ENCODE measurements at regions not wholly inside any gene's neighbourhood (a gene's known extent, or its start where the extent isn't known, plus 50 kb on each side); places are given as distances from the start of the nearest gene placed in this dataset.
A peak's percentile ranks its signal among the peaks of the same experiment; 100 is the strongest.

DNA sequence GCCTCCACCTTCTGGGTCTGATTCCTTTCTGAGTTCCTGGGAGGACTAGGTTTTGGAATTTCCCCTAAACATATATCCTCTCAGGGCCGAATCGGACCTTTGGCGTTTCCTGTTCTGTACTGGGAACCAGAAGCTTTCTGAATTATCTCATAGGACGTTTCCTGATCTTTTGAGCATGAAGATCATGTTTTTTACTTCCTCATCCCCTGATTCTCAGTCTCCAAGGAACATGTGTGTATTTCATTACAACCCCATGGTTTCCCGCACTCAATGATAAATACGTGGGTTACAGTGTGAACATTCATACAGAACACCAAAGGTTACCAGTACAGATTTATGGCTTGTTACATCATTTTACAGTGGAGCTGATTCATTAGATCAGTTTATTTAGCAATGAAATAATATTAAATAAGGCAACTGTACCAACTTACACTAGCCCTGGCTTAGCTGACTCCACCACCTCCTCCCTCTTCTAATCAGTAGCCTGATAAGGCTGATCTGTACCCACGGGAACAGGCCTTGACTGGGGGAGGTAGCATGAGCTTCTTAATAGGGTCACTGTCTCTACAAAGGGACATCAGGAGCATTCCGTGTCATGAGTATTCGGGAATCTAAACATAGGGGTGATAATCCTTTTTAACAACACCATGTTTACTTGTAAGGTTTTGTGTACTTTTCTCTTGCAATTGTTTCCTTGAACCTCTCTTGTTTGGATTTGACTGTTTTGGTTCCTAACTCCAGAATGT, 57.8 kb upstream of the ERRFI1 start (continued):
- TF ChIP-seq ZNF383 (CRISPR knock-in tag; IDR thresholded peaks at IDR 0.05; ENCODE audit: borderline replicate concordance): no peak
- TF ChIP-seq ZKSCAN8 (CRISPR knock-in tag; IDR thresholded peaks at IDR 0.05; ENCODE audit: borderline replicate concordance): peak; percentile 84; the same call in 1 of the 2 replicates
- TF ChIP-seq KAT7 (CRISPR knock-in tag; IDR thresholded peaks at IDR 0.05; ENCODE audit: borderline replicate concordance): no peak; the same call in 1 of the 2 replicates
- TF ChIP-seq RXRA (CRISPR knock-in tag; IDR thresholded peaks at IDR 0.05): peak; percentile 41; the same call in 1 of the 2 replicates
- no peak for TF ChIP-seq LCORL (IDR thresholded peaks at IDR 0.05)
- TF ChIP-seq LCORL (CRISPR knock-in tag; IDR thresholded peaks at IDR 0.05): peak; percentile 92
- no peak for TF ChIP-seq ATF7-NPFF (CRISPR knock-in tag; IDR thresholded peaks at IDR 0.05; ENCODE audit: low read depth)
- peak; percentile 98 for TF ChIP-seq FOXP4 (CRISPR knock-in tag; IDR thresholded peaks at IDR 0.05)
- TF ChIP-seq, protein P1, sequence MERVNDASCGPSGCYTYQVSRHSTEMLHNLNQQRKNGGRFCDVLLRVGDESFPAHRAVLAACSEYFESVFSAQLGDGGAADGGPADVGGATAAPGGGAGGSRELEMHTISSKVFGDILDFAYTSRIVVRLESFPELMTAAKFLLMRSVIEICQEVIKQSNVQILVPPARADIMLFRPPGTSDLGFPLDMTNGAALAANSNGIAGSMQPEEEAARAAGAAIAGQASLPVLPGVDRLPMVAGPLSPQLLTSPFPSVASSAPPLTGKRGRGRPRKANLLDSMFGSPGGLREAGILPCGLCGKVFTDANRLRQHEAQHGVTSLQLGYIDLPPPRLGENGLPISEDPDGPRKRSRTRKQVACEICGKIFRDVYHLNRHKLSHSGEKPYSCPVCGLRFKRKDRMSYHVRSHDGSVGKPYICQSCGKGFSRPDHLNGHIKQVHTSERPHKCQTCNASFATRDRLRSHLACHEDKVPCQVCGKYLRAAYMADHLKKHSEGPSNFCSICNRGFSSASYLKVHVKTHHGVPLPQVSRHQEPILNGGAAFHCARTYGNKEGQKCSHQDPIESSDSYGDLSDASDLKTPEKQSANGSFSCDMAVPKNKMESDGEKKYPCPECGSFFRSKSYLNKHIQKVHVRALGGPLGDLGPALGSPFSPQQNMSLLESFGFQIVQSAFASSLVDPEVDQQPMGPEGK (CRISPR knock-in tag; IDR thresholded peaks at IDR 0.05): peak; percentile 68
- peak; percentile 76 for TF ChIP-seq HNF4A (CRISPR knock-in tag; IDR thresholded peaks at IDR 0.05)
- TF ChIP-seq FOXO1 (CRISPR knock-in tag; IDR thresholded peaks at IDR 0.05): peak; percentile 94
- no peak for TF ChIP-seq ZNF678 (CRISPR knock-in tag; IDR thresholded peaks at IDR 0.05)
- no peak for TF ChIP-seq ZNF781 (CRISPR knock-in tag; IDR thresholded peaks at IDR 0.05; ENCODE audit: borderline replicate concordance, not compliant biosample characterization)
- TF ChIP-seq ZNF563 (CRISPR knock-in tag; IDR thresholded peaks at IDR 0.05): no peak
- no peak; the same call in 1 of the 2 replicates for TF ChIP-seq ZBTB20 (CRISPR knock-in tag; IDR thresholded peaks at IDR 0.05; ENCODE audit: borderline replicate concordance, low read depth)
- no peak for TF ChIP-seq USF2 (IDR thresholded peaks at IDR 0.05; ENCODE audit: low read depth, low read length)
- TF ChIP-seq USF2 (CRISPR knock-in tag; IDR thresholded peaks at IDR 0.05; ENCODE audit: borderline replicate concordance): no peak
- no peak for TF ChIP-seq MYC (CRISPR knock-in tag; IDR thresholded peaks at IDR 0.05; ENCODE audit: borderline replicate concordance)
- TF ChIP-seq BHLHE40 (IDR thresholded peaks at IDR 0.05; ENCODE audit: low read length): 0 out of 2 replicates have a peak, but pooled peaks have one; percentile 32
- TF ChIP-seq CREM (IDR thresholded peaks at IDR 0.05): peak; percentile 82
- no peak for TF ChIP-seq CREM (CRISPR knock-in tag; IDR thresholded peaks at IDR 0.05)
- no peak for TF ChIP-seq ZNF136 (CRISPR knock-in tag; IDR thresholded peaks at IDR 0.05; ENCODE audit: low read depth)
- 0 out of 2 replicates have a peak, but pooled peaks have one; percentile 58 for TF ChIP-seq ZFP37 (CRISPR knock-in tag; IDR thresholded peaks at IDR 0.05; ENCODE audit: borderline replicate concordance)
- TF ChIP-seq SP5 (CRISPR knock-in tag; IDR thresholded peaks at IDR 0.05; ENCODE audit: borderline replicate concordance, low read depth): peak; percentile 67; the same call in 1 of the 2 replicates
